HG02981 (cell line): ENCODE measurements at regions not wholly inside any gene's neighbourhood (a gene's known extent, or its start where the extent isn't known, plus 50 kb on each side); places are given as distances from the start of the nearest gene placed in this dataset.

ENCODE experiments used
- ATAC-seq: cut with Tn5 transposase; IDR thresholded peaks from one replicate; pipeline ENCODE4 v1.9.1; 2021; ENCODE audit warnings: mild to moderate bottlenecking, moderate library complexity; ENCODE audit not compliant: unreplicated experiment

GRCh38 chr5:6198531-6198930 is 179.8 kb downstream of the MED10 start:
- no peak for ATAC-seq

GRCh38 chr5:6197427-6197826 is 180.9 kb downstream of the MED10 start:
- ATAC-seq, result no peak

GRCh38 chr5:6195711-6196358 is 182.5 kb downstream of the MED10 start:
- ATAC-seq, result no peak

GRCh38 chr5:6194906-6195612 is 183.3 kb downstream of the MED10 start:
- ATAC-seq, result no peak

- no peak for ATAC-seq
These were observed 184.0 kb downstream of the MED10 start for GRCh38 chr5:6194261-6194875.

GRCh38 chr5:6193310-6193709 is 185.0 kb downstream of the MED10 start:
- ATAC-seq, result no peak

GRCh38 chr5:6190838-6191237 is 187.5 kb downstream of the MED10 start:
- ATAC-seq, result no peak

GRCh38 chr5:6188976-6189375 is 189.4 kb downstream of the MED10 start:
- ATAC-seq, result no peak

GRCh38 chr5:6188344-6188743 is 190.0 kb downstream of the MED10 start:
- ATAC-seq, result peak; percentile 98

- no peak for ATAC-seq
These were observed 190.8 kb downstream of the MED10 start for GRCh38 chr5:6187501-6187900.

GRCh38 chr5:6185574-6185973 is 192.8 kb downstream of the MED10 start:
- no peak for ATAC-seq

GRCh38 chr5:6184481-6184880 is 193.9 kb downstream of the MED10 start:
- no peak for ATAC-seq

- ATAC-seq, result no peak
These were observed 194.7 kb downstream of the MED10 start for GRCh38 chr5:6183391-6184390.

GRCh38 chr5:6182271-6182815 is 196.0 kb downstream of the MED10 start:
- no peak for ATAC-seq

GRCh38 chr5:6181871-6182270 is 196.5 kb downstream of the MED10 start:
- no peak for ATAC-seq

- ATAC-seq, result no peak
These were observed 197.1 kb downstream of the MED10 start for GRCh38 chr5:6181147-6181729.

GRCh38 chr5:6180231-6180872 is 198.0 kb downstream of the MED10 start:
- no peak for ATAC-seq

GRCh38 chr5:6178846-6179532 is 199.4 kb downstream of the MED10 start:
- ATAC-seq, result no peak

- ATAC-seq, result no peak
These were observed 200.4 kb downstream of the MED10 start for GRCh38 chr5:6177926-6178325.
